GM12873 (cell line): ENCODE measurements at regions not wholly inside any gene's neighbourhood (a gene's known extent, or its start where the extent isn't known, plus 50 kb on each side); places are given as distances from the start of the nearest gene placed in this dataset.

Experiments used
- TF ChIP-seq, protein P1 (sequence below): IDR thresholded peaks from 2 replicates; pipeline ENCODE4 v1.5.1; 2012; ENCODE audit warnings: low read depth, mild to moderate bottlenecking, moderate library complexity, low read length, control low read depth; ENCODE audit not compliant: insufficient read depth; ENCODE audit errors: missing control alignments

DNA sequence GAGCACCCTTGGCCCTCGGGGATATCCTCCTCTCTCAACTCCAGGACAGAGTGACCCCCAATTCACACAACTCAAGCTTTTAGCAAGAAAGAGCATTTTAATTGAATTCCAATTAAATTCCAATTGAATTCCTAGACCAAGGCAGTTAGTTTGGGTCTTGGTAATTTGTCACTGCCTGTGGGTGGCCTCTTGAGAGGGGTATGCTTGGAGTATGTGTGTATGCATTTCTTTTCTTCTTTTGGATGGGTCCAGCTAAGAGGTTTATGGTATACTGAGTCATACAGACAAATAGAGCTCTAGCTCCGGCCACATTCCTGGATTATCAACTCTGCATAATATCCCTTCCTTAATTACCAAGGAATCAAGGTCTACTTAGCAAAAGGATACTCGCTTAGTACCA is 136.7 kb downstream of the PCTP start:
- TF ChIP-seq, protein P1, sequence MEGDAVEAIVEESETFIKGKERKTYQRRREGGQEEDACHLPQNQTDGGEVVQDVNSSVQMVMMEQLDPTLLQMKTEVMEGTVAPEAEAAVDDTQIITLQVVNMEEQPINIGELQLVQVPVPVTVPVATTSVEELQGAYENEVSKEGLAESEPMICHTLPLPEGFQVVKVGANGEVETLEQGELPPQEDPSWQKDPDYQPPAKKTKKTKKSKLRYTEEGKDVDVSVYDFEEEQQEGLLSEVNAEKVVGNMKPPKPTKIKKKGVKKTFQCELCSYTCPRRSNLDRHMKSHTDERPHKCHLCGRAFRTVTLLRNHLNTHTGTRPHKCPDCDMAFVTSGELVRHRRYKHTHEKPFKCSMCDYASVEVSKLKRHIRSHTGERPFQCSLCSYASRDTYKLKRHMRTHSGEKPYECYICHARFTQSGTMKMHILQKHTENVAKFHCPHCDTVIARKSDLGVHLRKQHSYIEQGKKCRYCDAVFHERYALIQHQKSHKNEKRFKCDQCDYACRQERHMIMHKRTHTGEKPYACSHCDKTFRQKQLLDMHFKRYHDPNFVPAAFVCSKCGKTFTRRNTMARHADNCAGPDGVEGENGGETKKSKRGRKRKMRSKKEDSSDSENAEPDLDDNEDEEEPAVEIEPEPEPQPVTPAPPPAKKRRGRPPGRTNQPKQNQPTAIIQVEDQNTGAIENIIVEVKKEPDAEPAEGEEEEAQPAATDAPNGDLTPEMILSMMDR, result no peak

DNA sequence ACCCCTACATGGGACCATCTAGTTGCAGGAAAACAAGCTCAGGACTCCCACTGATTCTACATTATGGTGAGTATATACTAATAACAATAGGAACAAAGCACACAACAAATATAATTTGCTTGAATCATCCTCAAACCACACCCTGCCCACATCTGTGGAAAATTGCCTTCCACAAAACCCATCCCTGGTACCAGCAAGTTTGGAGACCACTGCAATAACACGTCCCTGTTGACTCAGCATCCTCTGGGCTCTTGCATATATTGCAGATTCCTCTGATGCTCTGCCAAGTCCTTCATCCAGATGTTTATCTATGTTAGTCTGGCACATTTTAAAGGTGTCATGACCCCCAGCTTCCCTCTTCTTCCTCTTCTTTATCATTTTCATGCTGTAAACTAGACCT is 138.4 kb downstream of the PCTP start:
- TF ChIP-seq, protein P1, result no peak

DNA sequence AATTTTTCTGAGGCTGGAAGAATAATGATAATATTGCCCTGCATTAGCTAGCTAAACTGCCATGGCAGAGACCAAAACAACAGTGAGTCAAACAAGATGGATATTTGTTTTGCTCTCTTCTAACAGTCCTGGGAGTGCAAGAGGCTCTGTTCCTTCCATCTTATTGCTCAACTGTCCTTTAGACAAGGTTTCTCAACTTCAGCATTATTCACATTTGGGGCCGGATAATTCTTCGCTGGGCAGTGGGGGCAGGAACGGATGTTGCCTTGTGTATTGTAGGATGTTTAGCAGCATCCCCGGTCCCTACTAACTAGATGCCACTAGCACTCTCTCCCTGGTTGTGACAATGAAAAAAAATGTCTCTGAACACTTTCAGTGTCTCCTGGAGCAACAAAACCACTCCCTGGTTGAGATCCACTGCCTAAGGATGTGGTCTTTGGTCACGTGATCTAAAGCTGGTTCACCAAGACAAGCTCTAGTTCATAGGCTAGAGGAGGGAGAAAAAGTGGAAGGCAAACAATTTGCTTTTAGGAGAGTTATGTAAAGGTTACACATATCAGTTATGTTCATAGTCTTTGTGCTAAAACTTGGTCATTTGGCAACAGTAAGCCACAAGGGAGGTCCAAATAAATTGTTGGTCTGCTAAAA is 144.4 kb downstream of the PCTP start:
- TF ChIP-seq, protein P1, result no peak

DNA sequence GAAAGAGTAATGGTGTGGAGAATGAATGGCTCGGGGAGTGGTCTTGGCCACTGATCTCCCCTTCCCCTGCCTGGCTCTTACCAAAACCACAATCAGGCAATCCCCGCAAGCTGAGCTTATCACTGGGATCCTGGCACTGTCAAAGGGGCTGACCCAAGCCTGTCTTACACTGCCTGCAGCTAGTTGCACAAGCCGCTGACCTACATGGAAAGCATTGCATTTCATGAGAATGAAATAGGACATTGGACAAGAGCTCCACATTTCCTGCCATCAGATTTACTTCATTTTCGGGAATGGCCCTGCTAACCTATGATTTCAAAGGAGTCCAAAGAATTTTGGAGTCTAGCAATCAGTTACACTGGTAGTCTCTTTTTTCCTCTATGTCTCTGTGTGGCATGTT is 146.4 kb downstream of the PCTP start:
- TF ChIP-seq, protein P1, result no peak

DNA sequence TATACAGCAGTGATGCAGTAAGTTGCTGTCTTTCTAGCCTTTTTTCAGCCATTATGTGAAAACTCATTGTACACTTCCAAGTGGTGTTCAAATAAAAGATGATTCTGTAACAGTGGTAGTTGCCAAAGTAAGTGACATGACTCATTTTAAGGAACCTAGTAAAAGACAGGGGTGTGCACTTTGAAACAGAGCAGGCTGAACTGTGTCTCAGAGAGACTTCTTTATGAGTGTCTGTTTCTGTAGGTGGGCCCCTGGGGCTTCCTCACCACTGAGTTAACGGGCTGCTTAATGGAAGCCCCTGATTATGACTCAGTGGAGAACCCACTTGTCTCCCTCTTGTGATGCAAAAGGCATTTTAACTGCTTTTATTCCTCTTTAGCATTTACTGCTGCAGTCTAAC is 147.3 kb downstream of the PCTP start:
- TF ChIP-seq, protein P1, result no peak

DNA sequence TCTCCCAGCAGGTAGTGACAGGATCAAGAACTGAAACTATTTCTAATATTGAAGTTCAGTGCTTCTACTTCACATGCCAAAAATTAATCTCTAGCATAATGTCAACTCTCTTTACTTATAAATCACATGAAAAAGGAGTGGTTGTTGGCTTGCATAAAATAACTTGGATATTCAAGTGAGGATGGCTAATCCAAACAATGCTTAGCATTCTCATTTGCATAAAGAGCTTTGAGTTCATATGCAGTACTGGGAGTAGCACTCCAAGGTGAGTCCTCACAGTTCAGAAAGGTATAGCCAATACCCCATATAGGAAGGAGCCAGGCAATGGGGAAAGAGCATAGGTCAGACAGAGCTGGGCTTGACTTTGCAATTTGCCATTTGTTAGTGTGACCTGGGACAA is 149.3 kb downstream of the PCTP start:
- TF ChIP-seq, protein P1, result no peak

DNA sequence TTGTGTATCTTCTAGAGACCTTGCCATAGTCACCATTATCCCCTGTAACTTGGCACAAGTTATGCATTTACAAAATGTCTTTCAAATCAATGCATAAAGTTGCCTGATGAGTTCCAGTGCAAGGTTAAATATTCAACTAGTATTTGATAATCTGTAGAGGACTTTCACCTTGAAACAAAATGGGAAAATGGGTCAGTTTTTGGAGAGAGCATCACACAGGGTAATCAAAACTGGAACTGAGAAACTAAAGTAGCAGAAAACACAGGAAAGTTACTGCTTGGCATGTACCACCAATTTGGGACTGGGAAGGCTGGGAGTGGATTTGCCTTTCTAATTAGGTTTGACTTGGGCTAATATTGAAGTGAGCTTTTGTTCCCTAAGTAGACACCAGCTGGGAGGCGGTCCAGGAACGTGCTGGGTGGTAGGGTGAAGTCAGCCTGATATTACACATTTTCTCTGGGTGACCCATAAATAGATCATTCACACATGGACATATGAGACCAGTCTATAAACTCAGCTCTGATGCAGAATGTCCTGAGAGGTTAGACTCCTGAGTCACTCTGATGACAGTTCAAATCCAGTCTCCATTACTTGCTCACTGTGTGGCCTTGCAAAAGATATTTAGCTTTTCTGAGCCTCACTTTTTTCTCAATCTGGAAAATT is 152.3 kb downstream of the PCTP start:
- TF ChIP-seq, protein P1, result no peak
